GM19025 (cell line): ENCODE measurements at regions not wholly inside any gene's neighbourhood (a gene's known extent, or its start where the extent isn't known, plus 50 kb on each side); places are given as distances from the start of the nearest gene placed in this dataset.
"Not testable (repeated sequence)": the region's sequence is repeated elsewhere in the genome, so short reads cannot be mapped to it uniquely, and the experiment has no call there.

ENCODE experiments used
- ATAC-seq: cut with Tn5 transposase; IDR thresholded peaks from one replicate; pipeline ENCODE4 v1.9.1; 2021; ENCODE audit warnings: mild to moderate bottlenecking, low read depth, moderate library complexity; ENCODE audit not compliant: unreplicated experiment

GRCh38 chr2:129178356-129178755 lies 801.1 kb upstream of the RAB6C start:
- no peak for ATAC-seq

GRCh38 chr2:129179199-129179598 lies 800.3 kb upstream of the RAB6C start:
- no peak for ATAC-seq

- no peak for ATAC-seq
These were observed 799.2 kb upstream of the RAB6C start for GRCh38 chr2:129180124-129180716.

GRCh38 chr2:129181433-129181832 lies 798.0 kb upstream of the RAB6C start:
- no peak for ATAC-seq

- ATAC-seq: no peak
These were observed 797.5 kb upstream of the RAB6C start for GRCh38 chr2:129181963-129182362.

GRCh38 chr2:129187343-129187742 lies 792.1 kb upstream of the RAB6C start:
- no peak for ATAC-seq

- ATAC-seq: no peak
These were observed 791.0 kb upstream of the RAB6C start for GRCh38 chr2:129188451-129188850.

- ATAC-seq: no peak
These were observed 789.7 kb upstream of the RAB6C start for GRCh38 chr2:129189617-129190319.

- ATAC-seq: no peak
These were observed 789.0 kb upstream of the RAB6C start for GRCh38 chr2:129190494-129190893.

GRCh38 chr2:129191530-129191929 lies 787.9 kb upstream of the RAB6C start:
- no peak for ATAC-seq

- ATAC-seq: no peak
These were observed 787.3 kb upstream of the RAB6C start for GRCh38 chr2:129192117-129192516.

- no peak for ATAC-seq
These were observed 786.6 kb upstream of the RAB6C start for GRCh38 chr2:129192841-129193253.

- ATAC-seq: no peak
These were observed 785.5 kb upstream of the RAB6C start for GRCh38 chr2:129193961-129194360.

- ATAC-seq: no peak
These were observed 780.0 kb upstream of the RAB6C start for GRCh38 chr2:129199501-129199900.

GRCh38 chr2:129201696-129202095 lies 777.8 kb upstream of the RAB6C start:
- ATAC-seq: no peak

GRCh38 chr2:129203331-129203730 lies 776.1 kb upstream of the RAB6C start:
- ATAC-seq: no peak

GRCh38 chr2:129204581-129204980 lies 774.9 kb upstream of the RAB6C start:
- ATAC-seq: not testable (repeated sequence)

GRCh38 chr2:129205176-129205575 lies 774.3 kb upstream of the RAB6C start:
- ATAC-seq: no peak

- ATAC-seq: no peak
These were observed 773.7 kb upstream of the RAB6C start for GRCh38 chr2:129205766-129206165.

GRCh38 chr2:129212299-129212958 lies 767.0 kb upstream of the RAB6C start:
- ATAC-seq: no peak

GRCh38 chr2:129224022-129224421 lies 755.4 kb upstream of the RAB6C start:
- no peak for ATAC-seq

GRCh38 chr2:129224486-129224885 lies 755.0 kb upstream of the RAB6C start:
- ATAC-seq: no peak
